SU-DHL-6 (cell line): ENCODE measurements at regions not wholly inside any gene's neighbourhood (a gene's known extent, or its start where the extent isn't known, plus 50 kb on each side); places are given as distances from the start of the nearest gene placed in this dataset.

ENCODE experiments used
- EZH2phosphoT487 ChIP-seq: fragments of 200-600 bp; sonication (generic), shearing (Covaris generic); conservative IDR thresholded peaks from 2 replicates; pipeline ENCODE4 v1.6.1; 2018; ENCODE audit warnings: mild to moderate bottlenecking, antibody characterized with exemption, low read length, moderate library complexity, mixed read lengths
- TF ChIP-seq, protein P1 (sequence below): fragments of 200-600 bp; sonication (generic); IDR thresholded peaks from one replicate; pipeline ENCODE4 v1.5.1; 2017; ENCODE audit warnings: antibody characterized with exemption, mild to moderate bottlenecking, low read length, moderate library complexity; ENCODE audit not compliant: insufficient read depth, poor library complexity, severe bottlenecking

DNA sequence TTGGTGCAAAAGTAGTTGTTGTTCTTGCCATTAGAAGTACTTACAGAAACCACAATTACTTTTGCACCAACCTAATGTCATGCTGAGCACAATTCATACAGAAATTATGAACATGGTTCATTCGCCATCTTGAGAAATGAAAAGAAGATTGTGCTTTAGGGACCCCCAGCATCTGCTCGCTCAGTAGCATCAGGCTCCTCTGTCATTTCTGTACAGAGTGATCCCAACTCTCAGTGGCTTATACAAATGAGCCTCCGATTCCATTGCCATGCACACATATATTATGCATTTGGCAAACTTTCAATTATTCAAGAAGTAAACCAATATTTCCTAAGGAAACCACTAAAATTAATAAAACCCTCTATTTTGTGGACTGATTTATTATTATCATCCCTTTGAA, 266.2 kb downstream of the MED10 start:
- TF ChIP-seq, protein P1, sequence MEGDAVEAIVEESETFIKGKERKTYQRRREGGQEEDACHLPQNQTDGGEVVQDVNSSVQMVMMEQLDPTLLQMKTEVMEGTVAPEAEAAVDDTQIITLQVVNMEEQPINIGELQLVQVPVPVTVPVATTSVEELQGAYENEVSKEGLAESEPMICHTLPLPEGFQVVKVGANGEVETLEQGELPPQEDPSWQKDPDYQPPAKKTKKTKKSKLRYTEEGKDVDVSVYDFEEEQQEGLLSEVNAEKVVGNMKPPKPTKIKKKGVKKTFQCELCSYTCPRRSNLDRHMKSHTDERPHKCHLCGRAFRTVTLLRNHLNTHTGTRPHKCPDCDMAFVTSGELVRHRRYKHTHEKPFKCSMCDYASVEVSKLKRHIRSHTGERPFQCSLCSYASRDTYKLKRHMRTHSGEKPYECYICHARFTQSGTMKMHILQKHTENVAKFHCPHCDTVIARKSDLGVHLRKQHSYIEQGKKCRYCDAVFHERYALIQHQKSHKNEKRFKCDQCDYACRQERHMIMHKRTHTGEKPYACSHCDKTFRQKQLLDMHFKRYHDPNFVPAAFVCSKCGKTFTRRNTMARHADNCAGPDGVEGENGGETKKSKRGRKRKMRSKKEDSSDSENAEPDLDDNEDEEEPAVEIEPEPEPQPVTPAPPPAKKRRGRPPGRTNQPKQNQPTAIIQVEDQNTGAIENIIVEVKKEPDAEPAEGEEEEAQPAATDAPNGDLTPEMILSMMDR = no peak
- TF ChIP-seq EZH2phosphoT487 = no peak
